SIG-M5 treated with dmso at 0.1 percent for 504 hours (cell line): ENCODE measurements at regions not wholly inside any gene's neighbourhood (a gene's known extent, or its start where the extent isn't known, plus 50 kb on each side); places are given as distances from the start of the nearest gene placed in this dataset.

Experiments used
- DNase-seq: peaks from one replicate; lab custom pipeline; 2025; ENCODE audit not compliant: unreplicated experiment; lab: John Stamatoyannopoulos, UW

- no peak for DNase-seq
Observed at GRCh38 chr20:23207826-23208540, 121.9 kb upstream of the CD93 start.

- no peak for DNase-seq
Observed at GRCh38 chr20:23206995-23207394, 120.9 kb upstream of the CD93 start.

- DNase-seq: no peak
Observed at GRCh38 chr20:23206061-23206460, 119.9 kb upstream of the CD93 start.

GRCh38 chr20:23205611-23206041 lies 119.5 kb upstream of the CD93 start:
- DNase-seq: no peak

GRCh38 chr20:23205211-23205610 lies 119.1 kb upstream of the CD93 start:
- DNase-seq: no peak

GRCh38 chr20:23203951-23204730 lies 118.0 kb upstream of the CD93 start:
- DNase-seq: peak; percentile 26

GRCh38 chr20:23203310-23203709 lies 117.2 kb upstream of the CD93 start:
- no peak for DNase-seq

GRCh38 chr20:23201658-23202057 lies 115.5 kb upstream of the CD93 start:
- DNase-seq: no peak

- peak; percentile 31 for DNase-seq
Observed at GRCh38 chr20:23200914-23201313, 114.8 kb upstream of the CD93 start.

- DNase-seq: peak; percentile 73
Observed at GRCh38 chr20:23200413-23200812, 114.3 kb upstream of the CD93 start.

GRCh38 chr20:23199356-23199755 lies 113.2 kb upstream of the CD93 start:
- no peak for DNase-seq

- no peak for DNase-seq
Observed at GRCh38 chr20:23198815-23199214, 112.7 kb upstream of the CD93 start.

- DNase-seq: peak; percentile 13
Observed at GRCh38 chr20:23197836-23198235, 111.7 kb upstream of the CD93 start.

GRCh38 chr20:23195636-23196035 lies 109.5 kb upstream of the CD93 start:
- DNase-seq: peak; percentile 92

GRCh38 chr20:23193801-23194384 lies 107.8 kb upstream of the CD93 start:
- DNase-seq: peak; percentile 79

- no peak for DNase-seq
Observed at GRCh38 chr20:23192469-23192868, 106.3 kb upstream of the CD93 start.

GRCh38 chr20:23190557-23190956 lies 104.4 kb upstream of the CD93 start:
- DNase-seq: no peak

- DNase-seq: no peak
Observed at GRCh38 chr20:23189854-23190253, 103.7 kb upstream of the CD93 start.

GRCh38 chr20:23189341-23189740 lies 103.2 kb upstream of the CD93 start:
- DNase-seq: no peak

- no peak for DNase-seq
Observed at GRCh38 chr20:23188377-23189169, 102.4 kb upstream of the CD93 start.

- DNase-seq: peak; percentile 41
Observed at GRCh38 chr20:23187751-23188150, 101.6 kb upstream of the CD93 start.
